Activated gamma-delta T cell treated with anti-CD3 and anti-CD28 coated beads, Interleukin-2, amount 50 U/mL, for 16 hours (primary cell): ENCODE measurements at regions not wholly inside any gene's neighbourhood (a gene's known extent, or its start where the extent isn't known, plus 50 kb on each side); places are given as distances from the start of the nearest gene placed in this dataset.

Source experiments
- DNase-seq: peaks from one replicate; pipeline ENCODE4 v3.0.0-alpha.2; 2020; ENCODE audit warnings: low read depth

DNA sequence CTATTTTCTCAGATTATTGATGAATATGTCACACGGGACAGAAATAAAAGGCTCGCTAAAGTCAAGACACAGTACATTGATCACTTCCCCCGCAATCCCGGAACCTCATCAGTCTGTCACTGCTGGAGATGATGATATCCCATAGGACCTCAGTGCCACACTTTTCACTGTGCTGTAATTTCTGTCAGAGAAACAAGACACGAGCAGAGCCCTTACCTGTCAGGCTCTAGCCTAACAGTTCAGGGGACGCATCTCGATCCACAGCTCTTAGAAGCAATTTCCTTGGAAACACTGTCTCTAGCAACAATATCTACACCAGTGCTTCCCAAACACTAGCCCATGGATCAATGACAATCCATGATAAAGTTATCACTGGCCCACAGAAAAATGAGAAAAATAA is 140.0 kb downstream of the GRIN2B start:
- DNase-seq, result no peak

DNA sequence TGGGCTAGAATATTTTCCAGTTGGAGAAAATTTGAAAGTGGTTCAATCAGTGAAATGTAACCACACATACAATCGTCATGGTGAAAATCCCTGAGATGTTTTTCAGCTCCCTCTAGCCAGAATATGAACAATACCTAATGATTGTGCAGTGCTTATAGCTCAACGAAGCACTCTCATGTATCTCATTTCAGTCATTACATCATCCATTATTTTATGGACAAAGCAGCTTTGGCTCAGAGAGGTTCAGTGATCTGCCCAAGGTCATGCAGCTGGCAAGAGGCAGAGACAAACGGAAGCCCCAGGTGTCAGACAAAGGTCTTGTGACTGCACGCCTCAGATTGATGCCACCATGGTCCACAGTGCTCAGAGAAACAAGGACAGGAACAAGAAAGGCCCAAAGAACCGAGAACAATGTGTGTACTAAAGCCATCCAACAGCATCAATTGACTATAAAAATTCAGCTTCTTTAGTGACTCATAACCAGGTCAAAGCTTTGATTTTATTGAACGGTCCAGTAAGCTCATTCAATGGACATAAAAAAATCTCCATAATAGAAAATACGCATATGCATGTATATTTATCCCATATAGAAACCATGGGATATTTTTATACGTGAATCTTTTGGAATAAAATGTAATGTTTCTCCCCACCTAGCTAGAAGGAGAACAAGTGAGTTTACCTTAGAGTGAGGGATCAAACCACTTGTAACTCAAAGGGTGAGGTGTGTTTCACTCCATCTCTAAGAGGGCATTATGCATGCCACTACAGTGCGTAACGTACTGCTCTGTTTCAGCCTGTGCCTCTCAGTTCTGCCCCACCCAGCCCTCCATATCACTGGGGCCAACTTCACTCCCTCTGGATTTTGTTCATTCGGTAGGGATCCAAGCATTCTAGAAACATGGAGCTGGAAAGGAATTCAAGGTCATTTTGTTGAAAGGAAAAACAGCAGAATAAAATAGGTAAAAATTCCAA is 141.8 kb downstream of the GRIN2B start:
- DNase-seq, result no peak

DNA sequence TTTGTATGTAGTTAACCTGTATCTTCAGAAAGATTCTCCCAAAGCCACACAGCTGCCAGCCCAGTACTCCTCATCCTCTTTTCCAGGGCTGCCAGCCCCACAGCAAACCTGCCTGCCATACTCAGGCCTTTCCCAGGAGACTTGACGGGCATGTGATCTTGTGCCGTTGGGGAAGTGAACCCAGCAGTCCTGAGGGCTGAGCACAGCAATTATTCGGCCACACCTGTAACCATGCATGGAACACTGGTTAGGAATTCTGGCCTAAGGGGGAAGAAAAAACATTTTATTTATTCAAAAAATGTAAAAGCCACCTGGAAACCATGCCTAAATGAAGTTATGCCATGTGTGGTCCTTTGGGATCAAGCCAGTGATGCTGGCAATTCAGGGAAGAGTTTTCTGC is 145.3 kb downstream of the GRIN2B start:
- DNase-seq, result no peak

GRCh38 chr12:13835652-13836051 is 145.8 kb downstream of the GRIN2B start:
- no peak for DNase-seq

DNA sequence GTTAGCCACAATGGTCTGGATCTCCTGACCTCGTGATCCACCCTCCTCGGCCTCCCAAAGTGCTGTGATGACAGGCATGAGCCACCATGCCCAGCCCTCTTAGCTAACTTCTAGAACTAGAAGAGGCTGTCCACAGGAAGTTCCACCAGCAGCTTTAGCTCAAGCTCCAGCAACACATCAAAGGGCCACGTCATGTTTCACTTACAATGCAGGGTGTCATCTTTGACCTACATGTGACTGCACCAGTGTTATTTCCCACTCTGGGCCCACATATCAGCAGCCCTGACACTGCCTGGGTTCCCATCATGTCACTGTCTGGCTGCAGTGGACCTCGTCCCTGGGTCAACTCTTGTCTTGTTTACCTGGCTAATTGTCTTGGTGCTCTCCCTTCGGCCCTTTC is 147.2 kb downstream of the GRIN2B start:
- no peak for DNase-seq

DNA sequence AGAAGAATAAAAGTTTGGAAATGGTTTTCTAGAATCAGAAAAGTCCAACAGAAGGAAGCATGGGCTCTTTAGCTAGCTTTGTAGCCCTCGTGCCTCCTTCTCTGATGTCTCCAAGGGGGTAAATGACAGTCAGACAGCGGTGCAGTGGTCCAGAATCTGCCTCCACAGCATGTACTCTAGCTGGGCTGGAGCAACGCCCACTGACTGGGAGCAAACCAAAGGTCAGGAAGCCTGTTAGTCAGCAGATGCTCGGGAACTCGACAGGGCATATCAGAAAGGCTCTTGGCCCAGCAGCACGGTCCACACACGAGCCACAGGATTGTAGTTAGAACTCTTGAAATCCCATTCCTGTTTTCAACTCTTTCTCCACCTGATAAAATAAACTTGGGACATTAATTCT is 164.3 kb downstream of the GRIN2B start:
- no peak for DNase-seq

DNA sequence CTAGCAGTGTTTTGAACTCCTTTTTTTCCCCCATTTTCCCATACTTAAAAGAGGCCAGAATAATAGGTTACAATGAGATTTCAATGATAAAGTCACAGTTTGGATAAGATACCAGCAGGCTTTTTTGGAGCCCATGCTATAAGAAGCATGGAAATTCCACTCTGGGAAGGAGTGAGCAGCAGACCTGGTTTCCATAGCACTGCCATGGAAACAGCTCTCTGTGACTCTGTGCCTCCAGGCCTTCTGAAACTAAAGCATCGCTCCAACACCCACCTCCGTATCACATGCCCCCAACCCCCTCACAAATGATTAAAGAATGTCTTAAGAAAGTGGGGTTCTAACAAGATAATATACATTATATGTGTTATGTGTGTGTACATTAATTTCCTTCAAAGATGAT is 165.0 kb downstream of the GRIN2B start:
- no peak for DNase-seq

- no peak for DNase-seq
Measured at GRCh38 chr12:13812168-13812567, 169.2 kb downstream of the GRIN2B start.

- no peak for DNase-seq
Measured at GRCh38 chr12:13811061-13811460, 170.3 kb downstream of the GRIN2B start.

GRCh38 chr12:13805041-13805440 is 176.4 kb downstream of the GRIN2B start:
- no peak for DNase-seq

- DNase-seq, result no peak
Measured at GRCh38 chr12:13801543-13801942, 179.9 kb downstream of the GRIN2B start.

- no peak for DNase-seq
Measured at GRCh38 chr12:13799574-13799973, 181.8 kb downstream of the GRIN2B start.

- DNase-seq, result no peak
Measured at GRCh38 chr12:13798162-13798561, 183.2 kb downstream of the GRIN2B start.

- DNase-seq, result no peak
Measured at GRCh38 chr12:13794706-13795105, 186.7 kb downstream of the GRIN2B start.

DNA sequence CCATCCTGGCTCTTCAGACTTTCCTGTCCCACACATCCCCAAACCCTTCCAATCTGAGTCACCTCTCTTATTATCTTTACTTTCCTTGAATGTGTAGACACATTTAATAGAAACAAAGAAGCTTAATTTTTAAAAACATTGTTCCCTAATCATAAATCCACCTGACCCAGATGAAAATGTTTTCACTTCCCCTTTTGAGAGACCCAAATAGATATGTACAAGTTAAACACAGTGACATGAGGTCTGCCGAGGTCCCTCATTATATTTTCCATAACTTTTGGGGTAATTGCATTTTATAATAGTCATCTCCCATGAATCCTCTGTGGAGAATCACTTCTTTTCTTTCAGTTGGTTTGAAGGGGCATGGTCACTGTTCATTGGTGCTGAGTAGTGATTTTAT is 191.1 kb downstream of the GRIN2B start:
- DNase-seq, result no peak

- DNase-seq, result no peak
Measured at GRCh38 chr12:13788626-13789025, 192.8 kb downstream of the GRIN2B start.

- no peak for DNase-seq
Measured at GRCh38 chr12:13786646-13787045, 194.8 kb downstream of the GRIN2B start.

GRCh38 chr12:13784504-13784903 is 196.9 kb downstream of the GRIN2B start:
- no peak for DNase-seq

GRCh38 chr12:13780453-13780852 is 200.9 kb downstream of the GRIN2B start:
- no peak for DNase-seq

GRCh38 chr12:13777374-13777773 is 204.0 kb downstream of the GRIN2B start:
- DNase-seq, result no peak

- no peak for DNase-seq
Measured at GRCh38 chr12:13772264-13772663, 209.1 kb downstream of the GRIN2B start.

GRCh38 chr12:13770576-13770975 is 210.8 kb downstream of the GRIN2B start:
- DNase-seq, result no peak

GRCh38 chr12:13769966-13770365 is 211.4 kb downstream of the GRIN2B start:
- DNase-seq, result no peak

DNA sequence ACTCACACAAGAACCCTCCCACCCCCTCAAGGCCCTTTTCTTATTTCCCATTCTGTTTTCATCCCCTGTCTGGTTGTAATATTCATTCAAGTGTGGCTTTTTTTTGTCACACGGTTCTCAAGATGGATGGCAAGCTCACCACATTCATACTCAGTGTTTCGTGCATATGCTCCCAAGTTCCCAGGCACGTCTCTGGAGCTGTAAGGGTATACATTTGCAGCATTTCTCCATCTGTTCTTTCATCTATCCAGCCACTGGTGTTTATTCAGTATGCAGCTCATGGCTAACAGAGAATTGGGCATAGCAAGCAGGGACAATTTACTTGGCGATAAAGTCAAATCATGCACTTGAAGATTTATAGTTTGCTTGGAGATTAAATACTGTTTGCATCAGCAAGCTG is 212.1 kb downstream of the GRIN2B start:
- no peak for DNase-seq
